ENCODE measurements at regions not wholly inside any gene's neighbourhood (a gene's known extent, or its start where the extent isn't known, plus 50 kb on each side); places are given as distances from the start of the nearest gene placed in this dataset.

DNA sequence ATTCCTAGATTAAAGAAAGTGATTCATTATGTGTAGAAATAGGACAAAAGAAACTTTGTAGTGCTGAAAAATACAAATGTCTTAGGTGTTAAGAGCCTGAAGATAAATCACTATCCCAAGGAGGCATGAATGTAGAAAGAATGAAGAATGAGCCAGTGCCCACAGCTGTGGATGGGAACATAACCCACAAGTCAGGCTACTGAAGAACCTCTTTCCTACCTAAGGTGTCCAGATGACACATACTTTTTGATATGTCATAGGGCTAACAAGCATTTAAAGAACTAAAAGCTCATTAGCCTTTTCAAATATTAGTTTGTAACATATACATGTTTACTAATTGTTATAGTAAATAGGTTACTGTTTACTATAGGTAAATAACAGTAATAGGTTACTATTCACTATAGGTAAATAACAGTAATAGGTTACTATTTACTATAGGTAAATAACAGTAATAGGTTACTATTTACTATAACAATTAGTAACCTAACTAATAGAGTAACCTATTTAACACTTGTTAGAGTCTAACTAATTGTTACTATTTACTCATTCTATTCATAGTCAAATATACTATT lies 275.0 kb upstream of the KYNU start:
- Histone ChIP-seq H3K4me1 (ENCODE audit: control insufficient read depth in 2 of 2, insufficient read depth in 2 of 2, low read length in 2 of 2) (no peaks in the 10 kb centered on the region), H3K27ac (ENCODE audit: low read length in 2 of 2) (no peak overlapping the region), H2AFZ (ENCODE audit: insufficient read depth, low read depth, low read length, poor library complexity, severe bottlenecking) (no peak overlapping the region), H3K27me3 (replicated peaks in 1 of 4; ENCODE audit: control extremely low read depth in 1 of 4, control insufficient read depth in 3 of 4, insufficient read depth in 4 of 4, low read length in 3 of 4) (no peaks in the 10 kb centered on the region), H3K9ac (ENCODE audit: low read length) (no peak overlapping the region), H3K4me2 (replicated peaks; ENCODE audit: low read depth, low read length, poor library complexity, severe bottlenecking) (no peak overlapping the region), H4K20me1 (ENCODE audit: control insufficient read depth, insufficient read depth, low read length, poor library complexity, severe bottlenecking) (no peaks in the 10 kb centered on the region), H3K79me2 (ENCODE audit: control insufficient read depth, insufficient read depth, low read length) (no peaks in the 10 kb centered on the region), H3K4me3 (ENCODE audit: control extremely low read depth in 1 of 5, extremely low read depth in 1 of 5, insufficient read depth in 1 of 5, low read depth in 2 of 5, low read length in 4 of 5) (no peak overlapping the region), H3K36me3 (replicated peaks in 1 of 2; ENCODE audit: control extremely low read depth in 1 of 2, control insufficient read depth in 1 of 2, extremely low read depth in 1 of 2, insufficient read depth in 2 of 2, low read length in 1 of 2) (no peaks in the 10 kb centered on the region), H3K9me3 (ENCODE audit: control extremely low read depth in 1 of 3, control insufficient read depth in 2 of 3, insufficient read depth in 1 of 3, low read length in 2 of 3) (no peaks in the 10 kb centered on the region)
- H3K4me1 Mint-ChIP-seq: no peaks in the 10 kb centered on the region
- peaks cover 10% of the 10 kb centered on the region for H3K27me3 Mint-ChIP-seq
- ATAC-seq (ENCODE audit: low read depth) (no peak), DNase-seq (no peak)
- H3K9me3 Mint-ChIP-seq (ENCODE audit: insufficient read depth): no peaks in the 10 kb centered on the region
- POLR2A ChIA-PET: no interaction called here
- intact Hi-C loops (cut with micrococcal nuclease): no loop called here
- H3K4me3 Mint-ChIP-seq: no peak overlapping the region
- CTCF ChIA-PET: no interaction called here
- no peak overlapping the region for H3K27ac Mint-ChIP-seq
- TF ChIP-seq EZH2 (IDR thresholded peaks at IDR 0.05; ENCODE audit: borderline replicate concordance, insufficient read depth, low read depth, low read length, poor library complexity, severe bottlenecking): no peak
- no peak for TF ChIP-seq CTCF (IDR thresholded peaks at IDR 0.05)

DNA sequence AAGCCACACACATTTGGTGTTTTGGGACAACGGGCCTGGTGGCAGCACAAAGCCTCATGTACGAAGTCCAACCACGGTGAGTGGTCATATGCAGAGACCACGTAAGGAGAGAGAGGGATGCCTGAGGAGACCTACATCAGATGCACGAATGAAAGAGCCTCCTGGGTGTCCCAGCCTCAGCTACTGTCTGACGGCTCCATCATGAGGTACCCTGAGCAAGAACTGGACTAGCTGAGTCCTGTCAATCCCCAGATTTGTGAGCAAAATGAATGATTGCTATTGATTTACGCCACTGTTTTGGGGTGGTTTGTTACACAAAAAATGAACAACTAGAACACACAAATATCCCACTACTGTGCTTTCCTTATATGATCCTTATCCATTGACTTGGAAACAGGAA lies 275.7 kb upstream of the KYNU start:
- Mint-ChIP-seq H3K27me3 (peaks cover 10% of the 10 kb centered on the region), H3K27ac (no peak overlapping the region), H3K4me3 (no peak overlapping the region), H3K9me3 (ENCODE audit: insufficient read depth) (no peaks in the 10 kb centered on the region), H3K4me1 (no peaks in the 10 kb centered on the region)
- TF ChIP-seq CTCF (IDR thresholded peaks at IDR 0.05) (no peak), EZH2 (IDR thresholded peaks at IDR 0.05; ENCODE audit: borderline replicate concordance, insufficient read depth, low read depth, low read length, poor library complexity, severe bottlenecking) (no peak)
- Histone ChIP-seq H2AFZ (ENCODE audit: insufficient read depth, low read depth, low read length, poor library complexity, severe bottlenecking) (no peak overlapping the region), H3K36me3 (replicated peaks in 1 of 2; ENCODE audit: control extremely low read depth in 1 of 2, control insufficient read depth in 1 of 2, extremely low read depth in 1 of 2, insufficient read depth in 2 of 2, low read length in 1 of 2) (no peaks in the 10 kb centered on the region), H3K4me2 (replicated peaks; ENCODE audit: low read depth, low read length, poor library complexity, severe bottlenecking) (no peak overlapping the region), H3K4me3 (ENCODE audit: control extremely low read depth in 1 of 5, extremely low read depth in 1 of 5, insufficient read depth in 1 of 5, low read depth in 2 of 5, low read length in 4 of 5) (no peak overlapping the region), H3K9me3 (ENCODE audit: control extremely low read depth in 1 of 3, control insufficient read depth in 2 of 3, insufficient read depth in 1 of 3, low read length in 2 of 3) (no peaks in the 10 kb centered on the region), H3K79me2 (ENCODE audit: control insufficient read depth, insufficient read depth, low read length) (no peaks in the 10 kb centered on the region), H3K27me3 (replicated peaks in 1 of 4; ENCODE audit: control extremely low read depth in 1 of 4, control insufficient read depth in 3 of 4, insufficient read depth in 4 of 4, low read length in 3 of 4) (no peaks in the 10 kb centered on the region), H4K20me1 (ENCODE audit: control insufficient read depth, insufficient read depth, low read length, poor library complexity, severe bottlenecking) (no peaks in the 10 kb centered on the region), H3K4me1 (ENCODE audit: control insufficient read depth in 2 of 2, insufficient read depth in 2 of 2, low read length in 2 of 2) (no peaks in the 10 kb centered on the region), H3K9ac (ENCODE audit: low read length) (no peak overlapping the region), H3K27ac (ENCODE audit: low read length in 2 of 2) (no peak overlapping the region)
- ATAC-seq (ENCODE audit: low read depth) (no peak), DNase-seq (no peak)
- POLR2A ChIA-PET: no interaction called here
- CTCF ChIA-PET: no interaction called here
- intact Hi-C loops (cut with micrococcal nuclease): no loop called here
- 86% methylated on average over 6 of the region's 7 CpGs for WGBS (ENCODE audit: insufficient coverage)

Measured in B cell (primary cell).